Trophoblast cell (in vitro differentiated cells and primary cell): ENCODE measurements at regions not wholly inside any gene's neighbourhood (a gene's known extent, or its start where the extent isn't known, plus 50 kb on each side); places are given as distances from the start of the nearest gene placed in this dataset.

Source experiments
- DNase-seq, 2 donors: peaks; one replicate each; pipeline ENCODE4 v3.0.0-alpha.2; 2016
- H2AFZ ChIP-seq: 2 replicates; pipeline ENCODE4 v1.6.1; 2013; ENCODE audit warnings: low read length, moderate library complexity, mild to moderate bottlenecking; ENCODE audit not compliant: insufficient read depth, poor library complexity
- H2AK5ac ChIP-seq: 2 replicates; pipeline ENCODE4 v1.6.1; 2013; ENCODE audit warnings: mild to moderate bottlenecking, low read length
- H2BK120ac ChIP-seq: 2 replicates; pipeline ENCODE4 v1.6.1; 2013; ENCODE audit warnings: low read length, mild to moderate bottlenecking, moderate library complexity; ENCODE audit not compliant: insufficient read depth, poor library complexity
- H2BK12ac ChIP-seq: 2 replicates; pipeline ENCODE4 v1.6.1; 2013; ENCODE audit warnings: mild to moderate bottlenecking, low read length, moderate library complexity
- H2BK5ac ChIP-seq: 2 replicates; pipeline ENCODE4 v1.6.1; 2013; ENCODE audit warnings: low read length, low read depth, moderate library complexity, mild to moderate bottlenecking; ENCODE audit not compliant: poor library complexity
- H3K14ac ChIP-seq: 2 replicates; pipeline ENCODE4 v1.6.1; 2013; ENCODE audit warnings: mild to moderate bottlenecking, low read length
- H3K18ac ChIP-seq: 2 replicates; pipeline ENCODE4 v1.6.1; 2013; ENCODE audit warnings: mild to moderate bottlenecking, low read length
- H3K23ac ChIP-seq: 2 replicates; pipeline ENCODE4 v1.6.1; 2013; ENCODE audit warnings: low read length
- H3K27ac ChIP-seq: 2 replicates; pipeline ENCODE4 v1.5.1; 2013; ENCODE audit warnings: low read depth, mild to moderate bottlenecking, inconsistent platforms, low read length, moderate library complexity
- H3K27me3 ChIP-seq: 2 replicates; pipeline ENCODE4 v1.6.1; 2013; ENCODE audit warnings: inconsistent platforms, mild to moderate bottlenecking, low read length, moderate library complexity; ENCODE audit not compliant: insufficient read depth
- H3K36me3 ChIP-seq, 2 experiments: 1 replicate in 1 of 2; 2 replicates in 1 of 2; pipeline ENCODE4 v1.6.1; 2013; ENCODE audit warnings: low read length in 2 of 2, mild to moderate bottlenecking in 2 of 2, moderate library complexity in 1 of 2; ENCODE audit not compliant: insufficient read depth in 2 of 2, control insufficient read depth in 1 of 2
- H3K4ac ChIP-seq: 2 replicates; pipeline ENCODE4 v1.6.1; 2013; ENCODE audit warnings: low read depth, mild to moderate bottlenecking, low read length, moderate library complexity
- H3K4me1 ChIP-seq, 2 experiments: 1 replicate in 1 of 2; 2 replicates in 1 of 2; pipeline ENCODE4 v1.6.1; 2013; ENCODE audit warnings: low read length in 2 of 2, mild to moderate bottlenecking in 2 of 2, moderate library complexity in 1 of 2; ENCODE audit not compliant: insufficient read depth in 2 of 2, control insufficient read depth in 1 of 2
- H3K4me2 ChIP-seq: 2 replicates; pipeline ENCODE4 v1.6.1; 2013; ENCODE audit warnings: inconsistent platforms, mild to moderate bottlenecking, low read length, moderate library complexity
- H3K4me3 ChIP-seq: 2 replicates; pipeline ENCODE4 v1.5.1; 2013; ENCODE audit warnings: mild to moderate bottlenecking, low read depth, low read length, inconsistent platforms
- H3K79me1 ChIP-seq: one replicate; pipeline ENCODE4 v1.6.1; 2013; ENCODE audit warnings: low read length
- H3K79me2 ChIP-seq: 2 replicates; pipeline ENCODE4 v1.6.1; 2013; ENCODE audit warnings: low read length, mild to moderate bottlenecking; ENCODE audit not compliant: control insufficient read depth, insufficient read depth, poor library complexity
- H3K9ac ChIP-seq: 2 replicates; pipeline ENCODE4 v1.6.1; 2013; ENCODE audit warnings: mild to moderate bottlenecking, low read length
- H3K9me3 ChIP-seq: 2 replicates; pipeline ENCODE4 v1.6.1; 2013; ENCODE audit warnings: low read depth, mild to moderate bottlenecking, control low read depth, inconsistent platforms, low read length; ENCODE audit not compliant: insufficient read depth
- H4K12ac ChIP-seq: 2 replicates; pipeline ENCODE4 v1.6.1; 2013; ENCODE audit warnings: low read depth, mild to moderate bottlenecking, low read length, moderate library complexity
- H4K8ac ChIP-seq: 2 replicates; pipeline ENCODE4 v1.6.1; 2013; ENCODE audit warnings: low read depth, mild to moderate bottlenecking, low read length, moderate library complexity
- H4K91ac ChIP-seq: one replicate; pipeline ENCODE4 v1.6.1; 2013; ENCODE audit warnings: low read depth, mild to moderate bottlenecking, low read length, moderate library complexity
- WGBS: extraction: QIAGEN DNeasy Blood & Tissue Kit; methylation state at CpG from one replicate; pipeline ENCODE4 v1.1.7; 2013; ENCODE audit warnings: missing lambda C conversion rate; ENCODE audit not compliant: insufficient read length, insufficient coverage; ENCODE audit errors: extremely low coverage; 5-methylcytosine and 5-hydroxymethylcytosine counted together

DNA sequence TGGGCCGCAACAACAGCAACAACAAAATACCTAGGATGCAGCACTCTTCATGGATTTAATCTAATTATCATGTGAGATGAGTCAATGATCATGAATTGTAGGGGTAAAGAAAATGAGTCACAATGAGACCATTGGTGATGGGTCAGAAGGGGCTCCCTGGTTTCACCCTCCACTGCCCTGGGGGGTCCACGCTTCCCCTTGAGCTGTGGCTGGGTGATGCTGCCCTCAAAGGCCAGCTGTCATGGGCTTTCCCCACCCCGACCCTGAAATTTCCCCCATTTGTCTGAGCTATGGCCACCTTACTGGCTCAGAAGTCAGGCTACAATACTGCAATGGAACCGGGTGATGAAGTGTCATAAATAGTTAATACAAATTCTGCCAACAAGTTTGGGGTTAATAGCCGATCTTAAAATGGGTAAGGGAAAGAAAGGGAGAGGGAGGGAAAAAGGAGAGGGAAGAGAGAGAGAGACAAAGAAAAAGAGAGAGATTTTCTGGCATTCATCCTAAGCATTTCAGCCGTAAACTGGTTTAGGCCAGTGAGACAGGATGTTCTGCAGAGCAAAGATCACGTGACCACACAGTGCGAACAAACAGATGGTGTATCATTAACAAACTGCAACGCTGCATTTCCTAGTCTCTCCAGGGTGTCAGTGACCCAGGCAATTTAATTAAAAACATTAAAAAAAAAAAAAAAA is 143.4 kb upstream of the ERRFI1 start:
- Histone ChIP-seq H2AFZ (peak overlapping the region; percentile 88), H3K27me3 (no peaks in the 10 kb centered on the region), H4K12ac (peak overlapping the region; percentile 90), H3K79me1 (peaks cover 26% of the 10 kb centered on the region), H3K4me3 (no peak overlapping the region), H2AK5ac (peak overlapping the region; percentile 99), H3K36me3 (no peaks in the 10 kb centered on the region), H3K4ac (peak overlapping the region; percentile 90), H2BK120ac (peak overlapping the region; percentile 95), H3K9me3 (no peaks in the 10 kb centered on the region), H3K4me1 (peaks cover 15 to 17% of the 10 kb centered on the region in 2 experiments), H3K23ac (no peak overlapping the region), H3K14ac (peak overlapping the region; percentile 92), H3K9ac (no peak overlapping the region), H3K27ac (peak overlapping the region; percentile 83), H3K18ac (peak overlapping the region; percentile 76), H4K8ac (peak overlapping the region; percentile 95), H2BK12ac (peak overlapping the region; percentile 100), H3K79me2 (peaks cover 4% of the 10 kb centered on the region), H4K91ac (peak overlapping the region; percentile 99), H3K4me2 (no peak overlapping the region), H2BK5ac (peak overlapping the region; percentile 96)
- DNase-seq: peak in 1 of 2 donors; percentile 59
- WGBS: no CpG with 5 or more reads among the region's 9 CpGs

DNA sequence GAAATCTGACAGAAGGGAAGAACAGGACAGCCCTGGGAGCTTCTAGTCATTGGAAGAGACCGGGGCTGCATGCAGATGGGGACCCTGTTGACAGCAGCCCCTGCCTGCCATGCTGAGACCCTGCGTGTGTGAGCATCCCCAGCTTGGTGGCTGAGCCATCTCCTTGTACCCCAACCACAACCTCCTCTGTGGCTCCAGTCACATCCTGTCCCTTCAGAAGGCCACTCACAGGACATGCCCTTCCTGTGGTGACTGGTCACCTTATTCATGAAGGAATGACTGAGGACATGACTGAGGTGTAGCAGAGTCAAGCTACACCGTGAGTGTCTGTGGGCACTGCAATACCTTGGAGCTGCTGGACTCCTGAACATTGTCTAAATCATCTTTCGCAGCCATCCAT is 141.8 kb upstream of the ERRFI1 start:
- DNase-seq: no peak
- H3K18ac ChIP-seq: no peak overlapping the region
- H4K8ac ChIP-seq: peak overlapping the region; percentile 2
- H3K23ac ChIP-seq: no peak overlapping the region
- H3K14ac ChIP-seq: peak overlapping the region; percentile 15
- no peak overlapping the region for H3K27ac ChIP-seq
- no CpG with 5 or more reads among the region's 4 CpGs for WGBS
- no peaks in the 10 kb centered on the region for H3K36me3 ChIP-seq
- peak overlapping the region; percentile 66 for H2AFZ ChIP-seq
- H2AK5ac ChIP-seq: peak overlapping the region; percentile 21
- no peaks in the 10 kb centered on the region for H3K27me3 ChIP-seq
- peaks cover 4% of the 10 kb centered on the region for H3K79me2 ChIP-seq
- peak overlapping the region; percentile 47 for H2BK12ac ChIP-seq
- no peak overlapping the region for H2BK5ac ChIP-seq
- no peak overlapping the region for H3K9ac ChIP-seq
- H4K91ac ChIP-seq: peak overlapping the region; percentile 99
- peaks cover 26% of the 10 kb centered on the region for H3K79me1 ChIP-seq
- no peaks in the 10 kb centered on the region for H3K9me3 ChIP-seq
- no peak overlapping the region for H3K4me3 ChIP-seq
- H2BK120ac ChIP-seq: peak overlapping the region; percentile 1
- H3K4me2 ChIP-seq: no peak overlapping the region
- H3K4ac ChIP-seq: peak overlapping the region; percentile 22
- no peak overlapping the region for H4K12ac ChIP-seq
- peaks cover 15 to 17% of the 10 kb centered on the region in 2 experiments for H3K4me1 ChIP-seq

DNA sequence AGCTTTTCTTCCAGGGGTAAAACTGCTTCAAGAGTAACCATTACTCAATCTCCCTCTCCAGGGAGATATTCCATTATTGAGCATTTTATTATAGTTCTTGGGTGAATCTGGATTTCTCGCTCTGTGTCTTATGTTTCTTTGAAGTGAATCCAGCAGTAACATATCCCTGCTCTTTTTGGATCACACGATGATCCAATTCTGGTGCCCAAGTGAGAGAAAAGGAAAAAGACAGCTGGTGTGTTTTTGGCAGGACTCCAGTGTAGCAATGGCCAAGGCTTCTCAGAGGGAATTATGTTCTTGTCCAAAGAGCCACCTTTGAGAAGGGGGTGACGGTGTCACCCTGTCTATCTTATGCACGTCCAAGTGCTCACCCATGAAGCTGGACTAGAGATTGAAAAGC is 140.3 kb upstream of the ERRFI1 start:
- H2BK12ac ChIP-seq: peak overlapping the region; percentile 83
- H2AFZ ChIP-seq: no peak overlapping the region
- WGBS: no CpG with 5 or more reads among the region's 4 CpGs

GRCh38 chr1:8165595-8166360 is 139.7 kb upstream of the ERRFI1 start:
- peak overlapping the region; percentile 84 for H4K91ac ChIP-seq
- WGBS: no CpG with 5 or more reads among the region's 14 CpGs
- H4K8ac ChIP-seq: no peak overlapping the region
- peak overlapping the region; percentile 7 for H2AK5ac ChIP-seq
- no peak overlapping the region for H3K9ac ChIP-seq
- H3K4me2 ChIP-seq: no peak overlapping the region
- peaks cover 4% of the 10 kb centered on the region for H3K79me2 ChIP-seq
- H2BK5ac ChIP-seq: no peak overlapping the region
- H3K14ac ChIP-seq: peak overlapping the region; percentile 76
- H2AFZ ChIP-seq: no peak overlapping the region
- peak overlapping the region; percentile 90 for H2BK12ac ChIP-seq
- DNase-seq: no peak
- H4K12ac ChIP-seq: no peak overlapping the region
- no peak overlapping the region for H3K27ac ChIP-seq
- H3K4ac ChIP-seq: peak overlapping the region; percentile 57
- H3K36me3 ChIP-seq: no peaks in the 10 kb centered on the region
- H3K4me1 ChIP-seq: peaks cover 17 to 18% of the 10 kb centered on the region in 2 experiments
- no peak overlapping the region for H3K23ac ChIP-seq
- H3K4me3 ChIP-seq: no peak overlapping the region
- H3K27me3 ChIP-seq: no peaks in the 10 kb centered on the region
- H3K18ac ChIP-seq: peak overlapping the region; percentile 42
- H3K79me1 ChIP-seq: peaks cover 31% of the 10 kb centered on the region
- H3K9me3 ChIP-seq: peaks cover 2% of the 10 kb centered on the region
- H2BK120ac ChIP-seq: peak overlapping the region; percentile 73

More for the DNA sequence above, 140.3 kb upstream of the ERRFI1 start:
- no peak overlapping the region for H3K23ac ChIP-seq
- H3K27ac ChIP-seq: no peak overlapping the region
- H3K4me3 ChIP-seq: no peak overlapping the region
- H3K4me1 ChIP-seq: peaks cover 17 to 18% of the 10 kb centered on the region in 2 experiments
- no peaks in the 10 kb centered on the region for H3K36me3 ChIP-seq
- H4K12ac ChIP-seq: no peak overlapping the region
- no peaks in the 10 kb centered on the region for H3K27me3 ChIP-seq
- no peak overlapping the region for H2BK5ac ChIP-seq
- H3K9ac ChIP-seq: no peak overlapping the region
- H3K4me2 ChIP-seq: no peak overlapping the region
- H3K14ac ChIP-seq: no peak overlapping the region
- peaks cover 31% of the 10 kb centered on the region for H3K79me1 ChIP-seq
- peak overlapping the region; percentile 44 for H2BK120ac ChIP-seq
- DNase-seq: no peak
- no peak overlapping the region for H3K18ac ChIP-seq
- peaks cover 2% of the 10 kb centered on the region for H3K9me3 ChIP-seq
- no peak overlapping the region for H3K4ac ChIP-seq
- no peak overlapping the region for H2AK5ac ChIP-seq
- H4K8ac ChIP-seq: no peak overlapping the region
- H4K91ac ChIP-seq: no peak overlapping the region
- peaks cover 4% of the 10 kb centered on the region for H3K79me2 ChIP-seq
